ENCODE measurements at regions not wholly inside any gene's neighbourhood (a gene's known extent, or its start where the extent isn't known, plus 50 kb on each side); places are given as distances from the start of the nearest gene placed in this dataset.

GRCh38 chr6:24987446-24988115, 51.8 kb upstream of the RIPOR2 start:
- no peak overlapping the region for H3K9ac ChIP-seq (ENCODE audit: insufficient read depth, low read length)
- H3K4me3 ChIP-seq (replicated peaks in 1 of 4; ENCODE audit: control extremely low read depth in 1 of 4, insufficient read depth in 1 of 4, low read depth in 3 of 4, low read length in 4 of 4): no peak overlapping the region
- H3K9me3 ChIP-seq (ENCODE audit: control insufficient read depth, insufficient read depth, low read depth, low read length): no peaks in the 10 kb centered on the region
- no peaks in the 10 kb centered on the region for H3K36me3 ChIP-seq (ENCODE audit: control insufficient read depth, insufficient read depth, low read length)
- no peak overlapping the region for H3K27ac ChIP-seq (ENCODE audit: insufficient read depth, low read length)
- H4K20me1 ChIP-seq (ENCODE audit: control insufficient read depth, extremely low read depth, insufficient read depth, low read length): no peaks in the 10 kb centered on the region
- H3K27me3 ChIP-seq (ENCODE audit: control insufficient read depth, insufficient read depth, low read length): no peaks in the 10 kb centered on the region
- no peak for TF ChIP-seq EZH2 (IDR thresholded peaks at IDR 0.05; ENCODE audit: low read length, missing control alignments)
- no peak for TF ChIP-seq CTCF (conservative IDR thresholded peaks at IDR 0.05 in 1 of 2, IDR thresholded peaks at IDR 0.05 in 1 of 2; ENCODE audit: low read depth in 1 of 2, low read length in 2 of 2)
- no peaks in the 10 kb centered on the region for H3K79me2 ChIP-seq (ENCODE audit: control insufficient read depth, insufficient read depth, low read length)
- DNase-seq (ENCODE audit: low read depth in 2 of 2): no peak
- no peak overlapping the region for H2AFZ ChIP-seq (ENCODE audit: low read length)
- no peak overlapping the region for H3K4me2 ChIP-seq (ENCODE audit: extremely low read depth, insufficient read depth, low read length)
- H3K4me1 ChIP-seq (ENCODE audit: control insufficient read depth, extremely low read depth, insufficient read depth, low read length): peaks cover 2% of the 10 kb centered on the region

- TF ChIP-seq EZH2 (IDR thresholded peaks at IDR 0.05; ENCODE audit: low read length, missing control alignments) (no peak), CTCF (conservative IDR thresholded peaks at IDR 0.05 in 1 of 2, IDR thresholded peaks at IDR 0.05 in 1 of 2; ENCODE audit: low read depth in 1 of 2, low read length in 2 of 2) (no peak)
- no peak overlapping the region for H3K9ac ChIP-seq (ENCODE audit: insufficient read depth, low read length)
Observed at GRCh38 chr6:24988562-24988961, 52.8 kb upstream of the RIPOR2 start.

GRCh38 chr6:24990236-24990845, 54.6 kb upstream of the RIPOR2 start:
- Histone ChIP-seq H3K9me3 (ENCODE audit: control insufficient read depth, insufficient read depth, low read depth, low read length) (no peaks in the 10 kb centered on the region), H3K4me3 (replicated peaks in 1 of 4; ENCODE audit: control extremely low read depth in 1 of 4, insufficient read depth in 1 of 4, low read depth in 3 of 4, low read length in 4 of 4) (no peak overlapping the region), H3K9ac (ENCODE audit: insufficient read depth, low read length) (no peak overlapping the region), H3K4me1 (ENCODE audit: control insufficient read depth, extremely low read depth, insufficient read depth, low read length) (no peaks in the 10 kb centered on the region), H3K79me2 (ENCODE audit: control insufficient read depth, insufficient read depth, low read length) (no peaks in the 10 kb centered on the region), H3K4me2 (ENCODE audit: extremely low read depth, insufficient read depth, low read length) (no peak overlapping the region), H3K36me3 (ENCODE audit: control insufficient read depth, insufficient read depth, low read length) (no peaks in the 10 kb centered on the region), H3K27me3 (ENCODE audit: control insufficient read depth, insufficient read depth, low read length) (peaks cover 2% of the 10 kb centered on the region), H2AFZ (ENCODE audit: low read length) (no peak overlapping the region), H3K27ac (ENCODE audit: insufficient read depth, low read length) (no peak overlapping the region), H4K20me1 (ENCODE audit: control insufficient read depth, extremely low read depth, insufficient read depth, low read length) (no peaks in the 10 kb centered on the region)
- TF ChIP-seq EZH2 (IDR thresholded peaks at IDR 0.05; ENCODE audit: low read length, missing control alignments) (no peak), CTCF (conservative IDR thresholded peaks at IDR 0.05 in 1 of 2, IDR thresholded peaks at IDR 0.05 in 1 of 2; ENCODE audit: low read depth in 1 of 2, low read length in 2 of 2) (no peak)
- peak; percentile 60 to 82 for DNase-seq (ENCODE audit: low read depth in 2 of 2)

More at GRCh38 chr6:24988562-24988961, 52.8 kb upstream of the RIPOR2 start:
- no peak overlapping the region for H3K27ac ChIP-seq (ENCODE audit: insufficient read depth, low read length)
- H3K4me2 ChIP-seq (ENCODE audit: extremely low read depth, insufficient read depth, low read length): no peak overlapping the region
- no peaks in the 10 kb centered on the region for H3K27me3 ChIP-seq (ENCODE audit: control insufficient read depth, insufficient read depth, low read length)
- H3K4me1 ChIP-seq (ENCODE audit: control insufficient read depth, extremely low read depth, insufficient read depth, low read length): no peaks in the 10 kb centered on the region
- H3K9me3 ChIP-seq (ENCODE audit: control insufficient read depth, insufficient read depth, low read depth, low read length): no peaks in the 10 kb centered on the region
- H3K79me2 ChIP-seq (ENCODE audit: control insufficient read depth, insufficient read depth, low read length): no peaks in the 10 kb centered on the region
- H3K4me3 ChIP-seq (replicated peaks in 1 of 4; ENCODE audit: control extremely low read depth in 1 of 4, insufficient read depth in 1 of 4, low read depth in 3 of 4, low read length in 4 of 4): no peak overlapping the region
- H3K36me3 ChIP-seq (ENCODE audit: control insufficient read depth, insufficient read depth, low read length): no peaks in the 10 kb centered on the region
- no peak for DNase-seq (ENCODE audit: low read depth in 2 of 2)
- no peak overlapping the region for H2AFZ ChIP-seq (ENCODE audit: low read length)
- no peaks in the 10 kb centered on the region for H4K20me1 ChIP-seq (ENCODE audit: control insufficient read depth, extremely low read depth, insufficient read depth, low read length)

All from fibroblast of lung (primary cell).